ENCODE measurements at regions not wholly inside any gene's neighbourhood (a gene's known extent, or its start where the extent isn't known, plus 50 kb on each side); places are given as distances from the start of the nearest gene placed in this dataset.

GRCh38 chr18:69161383-69162028 lies 239.2 kb upstream of the DOK6 start:
- H3K27ac ChIP-seq (ENCODE audit: low read depth, low read length), result no peak overlapping the region
- no peaks in the 10 kb centered on the region for H3K9me3 ChIP-seq (ENCODE audit: insufficient read depth, low read depth, low read length)
- 88% methylated on average over 9 of the region's 9 CpGs for WGBS
- no peak overlapping the region for H3K4me3 ChIP-seq (ENCODE audit: low read length)
- H3K27me3 ChIP-seq (ENCODE audit: insufficient read depth, low read length), result no peaks in the 10 kb centered on the region
- peaks cover 6% of the 10 kb centered on the region; the same call in 1 of the 2 replicates for H3K4me1 ChIP-seq (ENCODE audit: insufficient read depth, low read length)
- no peaks in the 10 kb centered on the region for H3K36me3 ChIP-seq (ENCODE audit: insufficient read depth, low read length)
- 0 out of 2 replicates have a peak overlapping the region, but pooled peaks have one; percentile 20 for H3K9ac ChIP-seq (ENCODE audit: low read depth, low read length)

- Histone ChIP-seq H3K36me3 (ENCODE audit: insufficient read depth, low read length) (no peaks in the 10 kb centered on the region), H3K27me3 (ENCODE audit: insufficient read depth, low read length) (no peaks in the 10 kb centered on the region), H3K4me3 (ENCODE audit: low read length) (no peak overlapping the region), H3K9me3 (ENCODE audit: insufficient read depth, low read depth, low read length) (no peaks in the 10 kb centered on the region), H3K9ac (ENCODE audit: low read depth, low read length) (no peak overlapping the region), H3K27ac (ENCODE audit: low read depth, low read length) (no peak overlapping the region), H3K4me1 (ENCODE audit: insufficient read depth, low read length) (peaks cover 6% of the 10 kb centered on the region; the same call in 1 of the 2 replicates)
Observed at GRCh38 chr18:69162649-69163048, 238.0 kb upstream of the DOK6 start.

DNA sequence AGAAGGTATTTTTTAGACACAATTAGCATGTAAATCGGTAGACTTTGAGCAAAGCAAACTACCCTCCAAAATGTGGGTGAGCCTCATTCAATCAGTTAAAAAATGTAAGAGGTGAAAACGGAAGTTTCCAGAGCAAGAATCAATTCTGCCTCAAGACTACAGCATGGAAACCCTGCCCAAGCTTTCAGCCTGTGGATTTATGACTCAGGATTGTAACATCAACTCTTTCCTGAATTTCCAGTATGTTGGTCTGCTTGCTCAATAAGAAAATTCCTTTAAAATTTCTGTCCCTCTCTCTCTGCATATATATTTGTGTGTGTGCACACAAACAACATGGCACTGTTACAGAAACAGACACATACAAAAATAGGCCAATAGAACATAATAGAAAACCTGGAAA lies 228.6 kb upstream of the DOK6 start:
- H3K27ac ChIP-seq (ENCODE audit: low read depth, low read length), result no peak overlapping the region
- no peaks in the 10 kb centered on the region for H3K27me3 ChIP-seq (ENCODE audit: insufficient read depth, low read length)
- H3K9ac ChIP-seq (ENCODE audit: low read depth, low read length), result no peak overlapping the region
- WGBS, result 89% methylated on average over 2 of the region's 2 CpGs
- H3K9me3 ChIP-seq (ENCODE audit: insufficient read depth, low read depth, low read length), result 0 out of 2 replicates have a peak, but pooled peaks cover 8% of the 10 kb centered on the region
- H3K4me1 ChIP-seq (ENCODE audit: insufficient read depth, low read length), result no peaks in the 10 kb centered on the region
- no peak overlapping the region for H3K4me3 ChIP-seq (ENCODE audit: low read length)
- no peaks in the 10 kb centered on the region for H3K36me3 ChIP-seq (ENCODE audit: insufficient read depth, low read length)

DNA sequence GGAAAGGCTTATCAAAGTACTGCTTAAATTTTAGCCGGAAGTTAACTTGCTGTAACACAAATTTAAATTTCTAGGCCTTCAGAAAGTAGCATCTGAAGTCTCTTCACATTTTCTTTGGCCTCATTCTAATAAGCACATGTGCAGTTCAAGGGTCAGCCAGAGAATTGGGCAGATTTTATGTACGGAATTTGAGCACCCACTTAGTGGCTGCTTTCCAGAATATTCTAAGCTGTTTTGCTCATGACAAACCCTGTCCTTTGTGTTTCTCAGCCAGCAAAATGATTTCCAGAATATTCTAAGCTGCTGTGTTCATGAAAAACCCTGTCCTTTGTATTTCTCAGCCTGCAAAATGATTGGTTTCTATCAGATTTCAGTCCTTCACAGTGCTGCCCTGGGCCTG lies 225.0 kb upstream of the DOK6 start:
- 0 out of 2 replicates have a peak, but pooled peaks cover 8% of the 10 kb centered on the region for H3K9me3 ChIP-seq (ENCODE audit: insufficient read depth, low read depth, low read length)
- H3K9ac ChIP-seq (ENCODE audit: low read depth, low read length), result no peak overlapping the region
- over 99% methylated on average over 2 of the region's 2 CpGs for WGBS
- no peaks in the 10 kb centered on the region for H3K4me1 ChIP-seq (ENCODE audit: insufficient read depth, low read length)
- H3K4me3 ChIP-seq (ENCODE audit: low read length), result no peak overlapping the region
- H3K27me3 ChIP-seq (ENCODE audit: insufficient read depth, low read length), result no peaks in the 10 kb centered on the region
- H3K36me3 ChIP-seq (ENCODE audit: insufficient read depth, low read length), result no peaks in the 10 kb centered on the region
- H3K27ac ChIP-seq (ENCODE audit: low read depth, low read length), result no peak overlapping the region

- no peak overlapping the region for H3K9ac ChIP-seq (ENCODE audit: low read depth, low read length)
- H3K36me3 ChIP-seq (ENCODE audit: insufficient read depth, low read length), result no peaks in the 10 kb centered on the region
- 0 out of 2 replicates have a peak, but pooled peaks cover 8% of the 10 kb centered on the region for H3K9me3 ChIP-seq (ENCODE audit: insufficient read depth, low read depth, low read length)
- no peak overlapping the region for H3K27ac ChIP-seq (ENCODE audit: low read depth, low read length)
- 91% methylated on average over 3 of the region's 3 CpGs for WGBS
- no peaks in the 10 kb centered on the region for H3K4me1 ChIP-seq (ENCODE audit: insufficient read depth, low read length)
- no peak overlapping the region for H3K4me3 ChIP-seq (ENCODE audit: low read length)
- H3K27me3 ChIP-seq (ENCODE audit: insufficient read depth, low read length), result no peaks in the 10 kb centered on the region
Observed at GRCh38 chr18:69176741-69177140, 223.9 kb upstream of the DOK6 start.

DNA sequence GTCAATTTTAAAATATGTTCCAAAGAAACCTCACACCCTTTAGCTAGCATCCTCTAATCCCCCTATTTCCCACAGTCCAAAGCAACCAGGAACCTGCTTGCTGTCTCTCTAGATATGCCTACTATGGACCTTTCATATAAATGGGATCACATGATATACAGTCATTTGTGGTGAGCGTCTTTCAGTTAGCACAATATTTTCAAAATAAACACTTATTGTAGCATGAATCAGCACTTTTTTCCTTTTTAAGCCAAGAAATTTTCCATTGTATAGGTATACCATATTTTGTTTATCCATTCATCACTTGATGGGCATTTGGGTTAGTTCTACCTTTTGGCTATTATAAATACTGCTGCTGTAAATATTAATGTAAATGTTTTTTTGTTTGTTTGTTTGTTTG lies 223.0 kb upstream of the DOK6 start:
- Histone ChIP-seq H3K27me3 (ENCODE audit: insufficient read depth, low read length) (no peaks in the 10 kb centered on the region), H3K27ac (ENCODE audit: low read depth, low read length) (no peak overlapping the region), H3K4me1 (ENCODE audit: insufficient read depth, low read length) (no peaks in the 10 kb centered on the region), H3K9me3 (ENCODE audit: insufficient read depth, low read depth, low read length) (0 out of 2 replicates have a peak, but pooled peaks cover 3% of the 10 kb centered on the region), H3K9ac (ENCODE audit: low read depth, low read length) (no peak overlapping the region), H3K36me3 (ENCODE audit: insufficient read depth, low read length) (no peaks in the 10 kb centered on the region), H3K4me3 (ENCODE audit: low read length) (no peak overlapping the region)
- WGBS, result 100% methylated on average over 1 of the region's 1 CpG

DNA sequence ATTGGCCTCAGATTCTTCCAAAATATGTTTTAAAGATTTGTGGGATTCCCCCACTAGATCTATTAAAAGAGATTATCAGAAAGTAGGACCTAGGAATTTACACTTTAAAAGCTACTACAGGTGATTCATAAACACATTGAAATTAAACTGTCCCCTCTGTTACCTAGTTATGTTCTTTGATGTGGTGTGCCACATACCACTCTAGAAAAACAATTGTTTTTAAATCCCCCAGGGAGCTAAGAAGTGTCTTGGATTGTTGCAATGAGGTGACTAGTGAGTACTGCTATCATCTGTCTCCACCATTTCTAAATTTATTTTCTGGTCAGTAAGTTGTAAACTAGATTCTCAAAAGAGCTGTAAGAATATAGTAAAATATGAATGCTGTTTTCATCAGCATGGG lies 214.5 kb upstream of the DOK6 start:
- H3K27ac ChIP-seq (ENCODE audit: low read depth, low read length), result no peak overlapping the region
- H3K9ac ChIP-seq (ENCODE audit: low read depth, low read length), result no peak overlapping the region
- no peak overlapping the region for H3K4me3 ChIP-seq (ENCODE audit: low read length)
- H3K9me3 ChIP-seq (ENCODE audit: insufficient read depth, low read depth, low read length), result no peaks in the 10 kb centered on the region
- H3K36me3 ChIP-seq (ENCODE audit: insufficient read depth, low read length), result no peaks in the 10 kb centered on the region
- peaks cover 3% of the 10 kb centered on the region; the same call in 1 of the 2 replicates for H3K4me1 ChIP-seq (ENCODE audit: insufficient read depth, low read length)
- no peaks in the 10 kb centered on the region for H3K27me3 ChIP-seq (ENCODE audit: insufficient read depth, low read length)

DNA sequence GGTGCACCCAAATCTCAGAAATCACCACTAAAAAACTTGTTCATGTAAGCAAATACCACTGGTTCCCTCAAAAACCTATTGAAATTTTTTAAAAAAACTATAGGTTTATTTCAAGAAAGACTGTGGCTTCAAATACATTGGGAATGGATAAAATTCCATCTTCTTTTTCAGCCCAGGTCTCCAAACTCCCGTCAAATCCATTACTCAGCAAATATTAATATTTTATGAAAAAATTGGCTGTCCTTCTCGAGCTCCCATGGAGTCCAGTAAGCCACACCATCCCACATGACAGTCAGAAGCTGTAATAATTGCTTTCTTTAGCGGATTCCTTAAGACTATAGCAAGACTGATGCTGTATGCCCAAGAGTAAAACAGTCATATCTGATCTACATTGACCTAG lies 204.4 kb upstream of the DOK6 start:
- H3K36me3 ChIP-seq (ENCODE audit: insufficient read depth, low read length), result no peaks in the 10 kb centered on the region
- no peaks in the 10 kb centered on the region for H3K27me3 ChIP-seq (ENCODE audit: insufficient read depth, low read length)
- H3K27ac ChIP-seq (ENCODE audit: low read depth, low read length), result no peak overlapping the region
- no peak overlapping the region for H3K9ac ChIP-seq (ENCODE audit: low read depth, low read length)
- WGBS, result 90% methylated on average over 3 of the region's 3 CpGs
- H3K4me3 ChIP-seq (ENCODE audit: low read length), result no peak overlapping the region
- no peaks in the 10 kb centered on the region for H3K9me3 ChIP-seq (ENCODE audit: insufficient read depth, low read depth, low read length)
- H3K4me1 ChIP-seq (ENCODE audit: insufficient read depth, low read length), result no peaks in the 10 kb centered on the region

DNA sequence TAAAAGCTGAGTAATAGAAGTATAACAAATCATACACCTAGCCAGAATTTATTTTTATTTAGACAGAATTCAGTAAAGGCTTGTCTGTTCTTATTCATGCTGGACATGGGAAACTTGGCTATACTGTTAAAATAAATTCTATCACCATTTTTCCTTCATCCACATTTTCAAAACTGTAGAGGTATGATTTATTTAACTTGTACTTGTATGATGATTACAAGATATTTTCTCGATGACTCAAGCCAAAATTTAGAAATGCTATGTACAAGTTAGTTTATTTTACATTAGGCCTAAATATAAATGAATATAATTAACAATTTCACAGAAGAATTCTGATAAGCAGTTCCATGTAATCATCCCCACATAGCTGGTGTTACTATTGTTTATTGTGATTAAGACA lies 194.8 kb upstream of the DOK6 start:
- Histone ChIP-seq H3K4me3 (ENCODE audit: low read length) (no peak overlapping the region), H3K4me1 (ENCODE audit: insufficient read depth, low read length) (peaks cover 12% of the 10 kb centered on the region), H3K27ac (ENCODE audit: low read depth, low read length) (no peak overlapping the region), H3K27me3 (ENCODE audit: insufficient read depth, low read length) (no peaks in the 10 kb centered on the region), H3K9me3 (ENCODE audit: insufficient read depth, low read depth, low read length) (no peaks in the 10 kb centered on the region), H3K36me3 (ENCODE audit: insufficient read depth, low read length) (no peaks in the 10 kb centered on the region), H3K9ac (ENCODE audit: low read depth, low read length) (no peak overlapping the region)
- no CpG with 5 or more reads among the region's 1 CpG for WGBS

GRCh38 chr18:69208545-69208944 lies 192.1 kb upstream of the DOK6 start:
- no peaks in the 10 kb centered on the region for H3K36me3 ChIP-seq (ENCODE audit: insufficient read depth, low read length)
- peaks cover 17% of the 10 kb centered on the region for H3K4me1 ChIP-seq (ENCODE audit: insufficient read depth, low read length)
- WGBS, result 97% methylated on average over 2 of the region's 2 CpGs
- H3K27ac ChIP-seq (ENCODE audit: low read depth, low read length), result no peak overlapping the region
- H3K27me3 ChIP-seq (ENCODE audit: insufficient read depth, low read length), result no peaks in the 10 kb centered on the region
- H3K9me3 ChIP-seq (ENCODE audit: insufficient read depth, low read depth, low read length), result no peaks in the 10 kb centered on the region
- H3K9ac ChIP-seq (ENCODE audit: low read depth, low read length), result no peak overlapping the region
- H3K4me3 ChIP-seq (ENCODE audit: low read length), result no peak overlapping the region

- H3K27me3 ChIP-seq (ENCODE audit: insufficient read depth, low read length), result no peaks in the 10 kb centered on the region
- H3K9ac ChIP-seq (ENCODE audit: low read depth, low read length), result no peak overlapping the region
- H3K4me1 ChIP-seq (ENCODE audit: insufficient read depth, low read length), result peaks cover 15% of the 10 kb centered on the region
- H3K9me3 ChIP-seq (ENCODE audit: insufficient read depth, low read depth, low read length), result no peaks in the 10 kb centered on the region
- H3K27ac ChIP-seq (ENCODE audit: low read depth, low read length), result no peak overlapping the region
- no peak overlapping the region for H3K4me3 ChIP-seq (ENCODE audit: low read length)
- H3K36me3 ChIP-seq (ENCODE audit: insufficient read depth, low read length), result no peaks in the 10 kb centered on the region
Observed at GRCh38 chr18:69209761-69210160, 190.9 kb upstream of the DOK6 start.

- WGBS, result no CpG with 5 or more reads among the region's 3 CpGs
- H3K4me3 ChIP-seq (ENCODE audit: low read length), result no peak overlapping the region
- H3K9ac ChIP-seq (ENCODE audit: low read depth, low read length), result no peak overlapping the region
- H3K27me3 ChIP-seq (ENCODE audit: insufficient read depth, low read length), result no peaks in the 10 kb centered on the region
- H3K9me3 ChIP-seq (ENCODE audit: insufficient read depth, low read depth, low read length), result no peaks in the 10 kb centered on the region
- H3K4me1 ChIP-seq (ENCODE audit: insufficient read depth, low read length), result peaks cover 5% of the 10 kb centered on the region; the same call in 1 of the 2 replicates
- no peak overlapping the region for H3K27ac ChIP-seq (ENCODE audit: low read depth, low read length)
- no peaks in the 10 kb centered on the region for H3K36me3 ChIP-seq (ENCODE audit: insufficient read depth, low read length)
Observed at GRCh38 chr18:69213842-69214241, 186.8 kb upstream of the DOK6 start.
